Activated CD8-positive, alpha-beta memory T cell treated with anti-CD3 and anti-CD28 coated beads, Interleukin-2, amount 10 ng/mL, durations not matched to agents 7 days and 5 days (primary cell): ENCODE measurements at regions not wholly inside any gene's neighbourhood (a gene's known extent, or its start where the extent isn't known, plus 50 kb on each side); places are given as distances from the start of the nearest gene placed in this dataset.

ENCODE experiments used
- ATAC-seq: fragments of 150-1000 bp; cut with Tn5 transposase; one replicate; pipeline ENCODE4 v1.10.0; 2021; ENCODE audit warnings: moderate library complexity
- CTCF ChIA-PET: fragments of 350-600 bp; sonication (Branson Sonifier 250); formaldehyde crosslinking; loops from one replicate; lab custom pipeline; 2021; ENCODE audit warnings: antibody characterized with exemption; lab: Charles Lee
- DNase-seq: peaks from one replicate; pipeline ENCODE4 v3.0.0-alpha.2; 2020
- H3K27ac Mint-ChIP-seq: one replicate; pipeline ENCODE4 v1.8.0; 2021; ENCODE audit warnings: mild to moderate bottlenecking, mixed read lengths
- H3K27me3 Mint-ChIP-seq: one replicate; pipeline ENCODE4 v1.8.0; 2021; ENCODE audit warnings: mixed read lengths
- H3K36me3 Mint-ChIP-seq: one replicate; pipeline ENCODE4 v1.8.0; 2021; ENCODE audit warnings: mild to moderate bottlenecking, mixed read lengths
- H3K4me1 Mint-ChIP-seq: one replicate; pipeline ENCODE4 v1.8.0; 2021; ENCODE audit warnings: mixed read lengths
- H3K4me3 Mint-ChIP-seq: one replicate; pipeline ENCODE4 v1.8.0; 2021; ENCODE audit warnings: mild to moderate bottlenecking, moderate library complexity, mixed read lengths
- H3K9me3 Mint-ChIP-seq: one replicate; pipeline ENCODE4 v1.8.0; 2022; ENCODE audit warnings: low read depth, mixed read lengths

DNA sequence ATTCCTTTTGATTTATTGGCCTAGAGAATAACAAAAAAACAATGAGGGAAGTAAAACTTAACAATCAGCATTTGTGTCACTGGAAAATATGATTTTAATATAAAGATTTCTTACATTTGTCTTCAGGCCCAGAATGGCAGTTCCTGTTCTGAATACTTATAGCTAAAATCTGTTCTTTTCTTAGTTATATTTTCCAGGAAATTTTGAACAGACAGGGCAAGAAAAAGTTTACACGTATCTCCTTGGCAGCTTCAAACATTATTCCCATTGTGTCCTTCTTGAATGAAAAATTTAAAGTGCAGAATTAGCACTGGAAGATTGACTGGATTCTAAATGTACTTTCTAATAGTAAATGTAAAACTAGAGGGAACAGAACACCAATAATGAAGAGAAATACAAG lies 1454.0 kb upstream of the PIK3C3 start:
- H3K27ac Mint-ChIP-seq: no peak overlapping the region
- CTCF ChIA-PET: no interaction called here
- DNase-seq: no peak
- H3K9me3 Mint-ChIP-seq: peaks cover 11% of the 10 kb centered on the region
- H3K27me3 Mint-ChIP-seq: no peaks in the 10 kb centered on the region
- ATAC-seq: no peak
- H3K4me1 Mint-ChIP-seq: no peaks in the 10 kb centered on the region
- no peaks in the 10 kb centered on the region for H3K36me3 Mint-ChIP-seq
- no peak overlapping the region for H3K4me3 Mint-ChIP-seq

DNA sequence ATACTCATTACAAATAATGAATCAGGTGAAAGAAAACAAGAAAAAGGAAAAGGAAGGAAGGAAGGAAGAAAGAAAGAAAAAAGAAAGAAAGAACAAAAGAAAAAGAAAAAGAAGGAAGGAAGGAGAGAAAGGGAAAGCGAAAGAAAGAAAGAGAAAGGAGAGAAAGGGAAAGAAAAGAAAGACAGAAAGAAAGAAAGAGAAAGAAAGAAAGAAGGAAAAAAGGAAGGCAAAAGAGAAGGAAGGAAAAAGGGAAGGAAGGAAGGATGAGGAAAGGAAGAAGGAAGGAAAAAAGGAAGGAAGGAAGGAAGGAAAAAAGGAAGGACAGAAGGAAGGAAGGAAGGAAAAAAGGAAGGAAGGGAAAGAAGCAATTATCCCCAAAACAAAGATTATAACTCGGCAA lies 1460.4 kb upstream of the PIK3C3 start:
- H3K9me3 Mint-ChIP-seq: peaks cover 10% of the 10 kb centered on the region
- no peak overlapping the region for H3K27ac Mint-ChIP-seq
- CTCF ChIA-PET: no interaction called here
- no peaks in the 10 kb centered on the region for H3K4me1 Mint-ChIP-seq
- ATAC-seq (no peak), DNase-seq (no peak)
- no peaks in the 10 kb centered on the region for H3K27me3 Mint-ChIP-seq
- H3K4me3 Mint-ChIP-seq: no peak overlapping the region
- H3K36me3 Mint-ChIP-seq: no peaks in the 10 kb centered on the region

DNA sequence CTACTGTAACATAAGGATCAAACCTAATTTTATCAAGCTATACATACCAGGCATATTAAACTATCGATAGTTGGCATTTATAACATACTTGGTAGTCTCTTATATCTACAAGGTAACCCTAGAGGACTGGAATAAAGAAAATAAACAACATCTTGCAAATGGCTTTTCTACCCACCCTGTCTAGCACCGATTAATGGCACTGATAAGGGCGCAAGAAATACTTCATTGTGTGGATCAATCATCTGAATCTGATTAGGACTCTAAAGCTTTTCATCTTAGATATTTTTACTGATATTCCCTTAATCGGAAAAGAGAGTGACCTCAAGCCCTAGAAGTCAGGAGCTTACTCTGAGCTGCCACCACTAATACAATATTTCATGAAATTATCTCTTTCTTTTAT lies 1461.7 kb upstream of the PIK3C3 start:
- H3K4me1 Mint-ChIP-seq: no peaks in the 10 kb centered on the region
- H3K4me3 Mint-ChIP-seq: no peak overlapping the region
- H3K36me3 Mint-ChIP-seq: no peaks in the 10 kb centered on the region
- no peak overlapping the region for H3K27ac Mint-ChIP-seq
- no peaks in the 10 kb centered on the region for H3K27me3 Mint-ChIP-seq
- DNase-seq (no peak), ATAC-seq (no peak)
- H3K9me3 Mint-ChIP-seq: peaks cover 10% of the 10 kb centered on the region
- CTCF ChIA-PET: interaction anchor here (0.6 kb wide), 1 partner anchor 9 kb away, joined by 3 read pairs; no protein-coding TSS in a partner anchor

DNA sequence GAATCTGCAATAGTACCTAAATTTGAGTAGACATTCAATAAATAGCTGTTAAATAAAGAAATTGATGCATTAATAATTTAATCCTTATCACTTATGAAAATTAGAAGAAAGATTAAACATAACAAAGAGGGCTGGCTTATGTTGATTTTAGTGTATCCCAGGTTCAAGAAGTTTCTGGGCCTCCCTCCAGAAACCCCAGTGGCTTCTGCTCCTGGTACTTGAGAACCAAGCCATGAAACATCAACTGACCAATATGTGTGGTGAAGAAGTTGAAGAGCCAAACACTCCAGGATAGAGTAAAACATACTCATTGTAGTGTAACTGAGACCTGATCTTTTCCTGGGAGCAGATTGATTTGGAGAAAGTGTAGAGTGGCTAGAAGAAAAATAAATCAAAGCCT lies 1465.7 kb upstream of the PIK3C3 start:
- ATAC-seq (no peak), DNase-seq (no peak)
- Mint-ChIP-seq H3K4me1 (no peaks in the 10 kb centered on the region), H3K27ac (no peak overlapping the region), H3K27me3 (no peaks in the 10 kb centered on the region), H3K9me3 (peaks cover 8% of the 10 kb centered on the region), H3K36me3 (no peaks in the 10 kb centered on the region), H3K4me3 (no peak overlapping the region)
- CTCF ChIA-PET: no interaction called here

DNA sequence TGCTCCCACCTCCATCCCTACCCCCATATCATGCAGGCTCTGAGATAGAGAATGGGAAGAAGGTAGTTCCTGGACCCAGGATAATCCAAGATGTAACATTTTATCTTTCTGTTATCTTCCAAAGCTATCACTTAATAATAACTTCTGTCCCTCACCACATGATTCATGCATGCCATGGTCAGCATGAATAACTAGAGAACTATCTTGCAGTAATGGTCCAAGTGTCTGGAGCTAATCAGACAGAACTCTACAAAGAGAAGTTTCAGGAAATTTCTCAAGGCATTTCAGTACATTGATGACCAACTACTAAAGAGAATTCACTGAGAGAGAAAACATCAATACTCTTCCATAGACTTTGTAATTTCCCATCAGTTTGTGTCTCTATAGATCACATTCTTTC lies 1469.7 kb upstream of the PIK3C3 start:
- CTCF ChIA-PET: no interaction called here
- peaks cover 8% of the 10 kb centered on the region for H3K9me3 Mint-ChIP-seq
- no peaks in the 10 kb centered on the region for H3K4me1 Mint-ChIP-seq
- H3K36me3 Mint-ChIP-seq: no peaks in the 10 kb centered on the region
- no peak overlapping the region for H3K27ac Mint-ChIP-seq
- no peak overlapping the region for H3K4me3 Mint-ChIP-seq
- H3K27me3 Mint-ChIP-seq: no peaks in the 10 kb centered on the region
- ATAC-seq (no peak), DNase-seq (no peak)

DNA sequence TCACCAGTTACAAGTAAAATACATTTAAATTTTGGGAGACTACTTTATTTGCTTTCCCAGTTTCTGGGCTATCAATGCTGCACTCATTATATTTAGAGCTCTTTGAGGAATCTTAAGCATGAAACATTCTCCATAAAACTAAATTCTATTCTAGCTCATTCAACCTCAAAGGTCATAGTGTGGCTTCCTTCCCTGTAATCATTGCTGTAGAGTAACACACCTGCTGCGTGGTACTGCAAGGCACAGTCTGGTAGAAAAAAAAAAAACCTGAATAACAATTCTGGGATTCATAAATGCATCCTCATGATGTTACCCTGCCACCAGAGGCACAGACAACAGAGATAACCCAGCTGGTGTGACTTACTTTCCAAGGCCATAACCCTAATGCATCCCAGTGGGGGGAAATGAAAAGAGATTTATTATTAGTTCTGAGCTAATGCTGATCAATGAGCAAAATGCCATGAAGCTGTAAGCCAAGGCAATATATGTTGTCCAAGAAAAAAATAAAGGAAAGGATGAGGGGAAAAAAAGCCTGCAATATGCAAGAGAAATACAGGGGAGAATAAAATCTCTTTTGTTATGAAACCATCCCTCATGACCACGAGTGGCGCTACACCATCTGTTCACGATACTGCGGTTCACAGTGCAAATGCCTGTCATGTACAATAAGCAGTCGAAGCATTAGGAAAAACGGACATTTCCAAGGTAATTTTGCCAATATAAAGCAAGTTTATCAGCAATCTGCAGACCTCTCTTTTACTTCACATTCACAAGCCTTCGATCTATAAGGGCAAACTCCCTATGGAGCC lies 1481.6 kb upstream of the PIK3C3 start:
- ATAC-seq (no peak), DNase-seq (no peak)
- no peaks in the 10 kb centered on the region for H3K36me3 Mint-ChIP-seq
- peaks cover 6% of the 10 kb centered on the region for H3K9me3 Mint-ChIP-seq
- H3K27me3 Mint-ChIP-seq: no peaks in the 10 kb centered on the region
- no peak overlapping the region for H3K27ac Mint-ChIP-seq
- no peak overlapping the region for H3K4me3 Mint-ChIP-seq
- CTCF ChIA-PET: no interaction called here
- no peaks in the 10 kb centered on the region for H3K4me1 Mint-ChIP-seq

DNA sequence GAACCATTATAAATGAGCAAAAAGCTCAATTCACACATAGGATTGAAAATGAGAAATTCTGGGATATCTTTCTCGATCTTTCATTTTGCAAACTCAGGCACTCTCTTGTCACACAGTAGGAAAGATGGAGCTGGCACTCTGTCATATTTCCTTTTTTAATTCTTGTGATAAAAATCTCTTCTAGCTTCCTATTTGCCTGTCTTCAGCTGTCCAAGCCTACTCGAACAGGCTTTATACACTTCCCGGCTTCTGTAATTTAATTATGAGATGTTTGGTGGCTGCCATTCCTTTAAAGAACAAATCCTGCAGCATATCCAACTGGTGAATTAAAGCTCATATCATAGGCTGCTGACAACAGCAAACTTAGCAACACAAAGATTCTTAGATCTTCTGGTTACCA lies 1484.3 kb upstream of the PIK3C3 start:
- no peaks in the 10 kb centered on the region for H3K36me3 Mint-ChIP-seq
- no peaks in the 10 kb centered on the region for H3K27me3 Mint-ChIP-seq
- CTCF ChIA-PET: no interaction called here
- no peaks in the 10 kb centered on the region for H3K4me1 Mint-ChIP-seq
- DNase-seq (no peak), ATAC-seq (no peak)
- H3K27ac Mint-ChIP-seq: no peak overlapping the region
- peaks cover 6% of the 10 kb centered on the region for H3K9me3 Mint-ChIP-seq
- H3K4me3 Mint-ChIP-seq: no peak overlapping the region

DNA sequence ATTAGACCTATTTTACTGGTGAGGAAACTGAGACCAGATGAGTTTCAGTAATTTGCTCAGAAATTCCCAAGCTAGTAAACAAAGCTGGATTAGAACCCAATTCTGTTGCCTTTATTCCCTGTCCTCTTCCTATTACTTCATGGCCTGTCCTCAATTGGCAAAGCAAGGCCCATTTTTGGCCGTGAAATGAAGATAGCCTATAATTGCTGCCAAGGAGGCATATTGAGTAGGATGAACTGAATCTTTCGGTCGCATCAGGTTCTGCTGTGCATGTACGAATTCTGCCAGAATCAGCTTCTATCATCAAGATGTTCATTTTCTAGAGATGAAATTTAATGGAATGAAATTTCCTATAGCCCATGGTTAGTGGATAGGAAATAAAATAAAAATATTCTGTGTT lies 1485.2 kb upstream of the PIK3C3 start:
- H3K27ac Mint-ChIP-seq: no peak overlapping the region
- H3K4me1 Mint-ChIP-seq: no peaks in the 10 kb centered on the region
- H3K27me3 Mint-ChIP-seq: no peaks in the 10 kb centered on the region
- peaks cover 6% of the 10 kb centered on the region for H3K9me3 Mint-ChIP-seq
- CTCF ChIA-PET: no interaction called here
- no peak for DNase-seq
- H3K4me3 Mint-ChIP-seq: no peak overlapping the region
- H3K36me3 Mint-ChIP-seq: no peaks in the 10 kb centered on the region
- no peak for ATAC-seq

DNA sequence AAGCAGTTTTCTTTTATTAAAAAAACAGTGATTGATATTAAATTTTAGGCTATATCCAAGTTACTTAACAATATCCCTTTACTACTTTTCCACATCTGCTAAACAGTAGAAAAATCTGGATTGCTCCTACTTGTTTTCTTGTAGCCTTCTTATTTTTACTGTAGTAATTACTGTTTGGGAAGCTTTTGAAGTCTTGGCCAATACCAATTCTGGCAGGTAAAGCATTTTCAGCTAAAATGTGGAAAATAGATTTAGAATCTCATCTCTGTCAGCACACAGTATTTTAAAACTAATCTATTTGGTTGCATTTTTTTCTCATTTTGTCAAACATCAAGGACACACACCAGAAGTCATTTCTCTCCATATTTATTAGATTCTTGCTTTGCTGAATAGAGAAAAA lies 1485.7 kb upstream of the PIK3C3 start:
- DNase-seq (no peak), ATAC-seq (no peak)
- no peak overlapping the region for H3K27ac Mint-ChIP-seq
- no peaks in the 10 kb centered on the region for H3K4me1 Mint-ChIP-seq
- no peaks in the 10 kb centered on the region for H3K36me3 Mint-ChIP-seq
- H3K4me3 Mint-ChIP-seq: no peak overlapping the region
- CTCF ChIA-PET: no interaction called here
- no peaks in the 10 kb centered on the region for H3K27me3 Mint-ChIP-seq
- H3K9me3 Mint-ChIP-seq: peaks cover 6% of the 10 kb centered on the region

DNA sequence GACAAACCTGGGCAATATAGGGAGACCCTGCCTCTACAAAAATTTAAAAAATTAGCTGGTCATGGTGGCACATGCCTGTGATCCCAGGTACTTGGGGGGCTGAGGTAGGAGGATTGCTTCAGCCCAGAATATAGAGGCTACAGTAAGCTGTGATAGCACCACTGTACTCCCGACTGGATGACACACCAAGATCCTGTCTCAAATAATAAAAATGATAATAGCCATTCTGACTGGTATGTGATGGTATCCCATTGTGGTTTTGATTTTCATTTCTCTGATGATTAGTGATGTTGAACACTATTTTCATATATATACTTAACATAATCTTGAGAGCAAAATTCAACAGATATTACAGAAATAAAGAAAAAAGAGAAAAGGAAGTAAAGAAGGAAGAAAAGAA lies 1491.0 kb upstream of the PIK3C3 start:
- Mint-ChIP-seq H3K9me3 (peaks cover 2% of the 10 kb centered on the region), H3K27me3 (no peaks in the 10 kb centered on the region), H3K36me3 (no peaks in the 10 kb centered on the region), H3K27ac (no peak overlapping the region), H3K4me3 (no peak overlapping the region), H3K4me1 (no peaks in the 10 kb centered on the region)
- CTCF ChIA-PET: no interaction called here
- DNase-seq (no peak), ATAC-seq (no peak)

DNA sequence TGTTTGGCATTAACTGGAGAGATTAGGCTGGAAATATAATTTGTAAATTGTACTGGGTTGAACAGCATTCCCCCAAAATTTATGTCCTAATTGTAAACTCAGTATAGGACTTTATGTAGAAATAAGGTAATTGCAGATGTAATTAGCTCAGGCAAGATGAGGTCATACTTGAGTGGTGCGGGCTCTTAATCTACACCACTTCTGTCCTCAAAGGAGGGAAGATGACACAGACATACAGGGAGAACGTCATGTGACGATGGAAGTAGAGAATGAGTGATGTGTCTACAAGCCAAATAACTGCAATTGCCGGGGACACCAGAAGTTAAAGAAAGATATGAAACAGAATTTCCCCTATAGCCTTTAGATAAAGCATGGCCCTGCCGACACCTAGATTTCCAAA lies 1501.1 kb upstream of the PIK3C3 start:
- no peak overlapping the region for H3K4me3 Mint-ChIP-seq
- no peaks in the 10 kb centered on the region for H3K4me1 Mint-ChIP-seq
- DNase-seq (no peak), ATAC-seq (no peak)
- H3K36me3 Mint-ChIP-seq: no peaks in the 10 kb centered on the region
- no peak overlapping the region for H3K27ac Mint-ChIP-seq
- CTCF ChIA-PET: no interaction called here
- H3K27me3 Mint-ChIP-seq: no peaks in the 10 kb centered on the region
- H3K9me3 Mint-ChIP-seq: peaks cover 14% of the 10 kb centered on the region

DNA sequence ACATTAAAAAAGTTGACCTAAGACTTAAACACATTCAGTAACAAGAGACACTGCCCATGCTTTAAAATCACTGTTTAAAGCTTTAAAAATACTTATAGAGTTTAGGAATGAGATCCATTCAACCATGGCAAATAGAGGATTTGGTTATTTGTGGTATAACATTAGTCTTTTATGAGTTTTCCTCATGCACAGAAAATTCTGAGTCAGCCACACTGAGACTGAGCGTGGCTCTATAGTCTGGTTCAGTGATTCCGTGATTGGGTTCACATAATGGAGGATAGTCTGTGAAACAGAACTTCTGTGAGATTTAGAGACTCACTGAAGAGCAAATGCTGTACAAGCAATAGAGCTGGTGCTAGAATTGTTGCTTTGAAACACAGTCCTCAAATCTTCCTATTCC lies 1502.4 kb upstream of the PIK3C3 start:
- DNase-seq (no peak), ATAC-seq (no peak)
- no peaks in the 10 kb centered on the region for H3K27me3 Mint-ChIP-seq
- no peaks in the 10 kb centered on the region for H3K36me3 Mint-ChIP-seq
- peaks cover 11% of the 10 kb centered on the region for H3K9me3 Mint-ChIP-seq
- no peak overlapping the region for H3K27ac Mint-ChIP-seq
- H3K4me1 Mint-ChIP-seq: no peaks in the 10 kb centered on the region
- CTCF ChIA-PET: no interaction called here
- no peak overlapping the region for H3K4me3 Mint-ChIP-seq

DNA sequence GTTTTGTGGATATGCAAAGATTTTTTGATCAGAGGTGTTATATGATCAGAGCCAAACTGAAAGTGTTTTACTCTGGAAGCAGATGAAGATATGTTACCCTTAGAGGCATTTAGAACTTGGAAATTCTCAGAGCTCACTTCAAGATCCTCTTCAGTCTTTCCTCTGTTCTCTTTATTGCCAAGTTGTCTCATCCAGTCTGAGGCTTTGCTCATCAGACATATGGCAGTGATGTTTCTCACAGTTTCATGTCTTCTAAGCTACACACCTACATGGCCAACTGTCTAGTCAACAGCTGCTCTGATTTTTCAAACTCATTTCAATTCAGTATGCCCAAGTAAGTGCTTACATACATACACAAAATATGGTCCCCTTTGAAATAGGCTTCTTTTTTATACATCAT lies 1504.3 kb upstream of the PIK3C3 start:
- H3K9me3 Mint-ChIP-seq: peaks cover 10% of the 10 kb centered on the region
- ATAC-seq (no peak), DNase-seq (no peak)
- H3K4me3 Mint-ChIP-seq: no peak overlapping the region
- H3K27ac Mint-ChIP-seq: no peak overlapping the region
- no peaks in the 10 kb centered on the region for H3K36me3 Mint-ChIP-seq
- H3K4me1 Mint-ChIP-seq: no peaks in the 10 kb centered on the region
- CTCF ChIA-PET: no interaction called here
- H3K27me3 Mint-ChIP-seq: no peaks in the 10 kb centered on the region

DNA sequence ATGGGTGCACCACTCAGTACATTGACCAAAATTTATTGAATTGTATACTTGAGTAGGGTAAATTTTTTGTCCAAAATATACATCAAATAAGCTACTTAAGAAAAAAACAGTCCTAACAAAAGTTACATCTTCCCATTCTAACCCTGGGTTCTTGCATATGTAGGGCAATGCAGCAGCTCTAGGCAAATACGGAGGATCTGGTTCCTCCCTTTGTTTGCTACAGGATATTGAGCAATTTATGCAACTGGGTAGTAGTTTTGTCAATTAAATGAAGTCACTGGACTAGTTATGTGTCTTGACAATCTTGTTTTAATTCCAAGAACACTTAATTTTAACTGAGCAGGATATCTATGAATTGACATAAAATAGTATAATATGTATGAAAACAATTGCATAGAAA lies 1507.2 kb upstream of the PIK3C3 start:
- Mint-ChIP-seq H3K9me3 (peaks cover under 1% of the 10 kb centered on the region), H3K4me3 (no peak overlapping the region), H3K27me3 (no peaks in the 10 kb centered on the region)

DNA sequence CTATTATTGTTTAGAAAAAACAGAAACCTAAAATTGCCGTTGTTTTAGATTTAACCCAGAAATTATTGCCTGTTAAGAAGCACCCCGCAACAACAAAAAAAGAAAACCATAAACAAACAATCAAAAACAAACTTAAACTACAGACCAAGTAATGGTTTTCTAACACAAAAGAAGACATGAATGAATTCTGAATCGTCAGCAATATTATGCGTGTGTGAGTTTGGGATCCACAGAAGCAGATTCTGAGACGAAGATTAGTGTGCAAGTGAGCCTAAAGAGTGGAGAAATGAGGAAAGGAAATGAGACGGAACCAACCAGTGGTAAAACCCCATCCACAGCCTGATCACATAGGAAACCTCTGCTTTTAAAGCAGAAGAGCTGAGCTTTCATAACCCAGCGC lies 1514.9 kb upstream of the PIK3C3 start:
- H3K9me3 Mint-ChIP-seq: peaks cover 4% of the 10 kb centered on the region
- DNase-seq (no peak), ATAC-seq (no peak)
- no peaks in the 10 kb centered on the region for H3K4me1 Mint-ChIP-seq
- H3K27ac Mint-ChIP-seq: no peak overlapping the region
- no peak overlapping the region for H3K4me3 Mint-ChIP-seq
- no peaks in the 10 kb centered on the region for H3K36me3 Mint-ChIP-seq
- CTCF ChIA-PET: no interaction called here
- no peaks in the 10 kb centered on the region for H3K27me3 Mint-ChIP-seq

More for the DNA sequence above, 1507.2 kb upstream of the PIK3C3 start:
- CTCF ChIA-PET: no interaction called here
- DNase-seq (no peak), ATAC-seq (no peak)
- H3K27ac Mint-ChIP-seq: no peak overlapping the region
- no peaks in the 10 kb centered on the region for H3K36me3 Mint-ChIP-seq
- no peaks in the 10 kb centered on the region for H3K4me1 Mint-ChIP-seq
